Putamen (tissue), 1 donor: ENCODE measurements at regions not wholly inside any gene's neighbourhood (a gene's known extent, or its start where the extent isn't known, plus 50 kb on each side); places are given as distances from the start of the nearest gene placed in this dataset.
"Not testable (repeated sequence)": the region's sequence is repeated elsewhere in the genome, so short reads cannot be mapped to it uniquely, and the experiment has no call there.

Source experiments
- DNase-seq: peaks from one replicate; pipeline ENCODE4 v3.0.0-alpha.2; 2016; ENCODE audit warnings: low spot score

- no peak for DNase-seq
Observed at GRCh38 chr12:127459687-127460086, 807.3 kb upstream of the TMEM132C start.

- DNase-seq: no peak
Observed at GRCh38 chr12:127463237-127463636, 803.7 kb upstream of the TMEM132C start.

GRCh38 chr12:127469331-127469730 is 797.6 kb upstream of the TMEM132C start:
- DNase-seq: no peak

- no peak for DNase-seq
Observed at GRCh38 chr12:127473766-127474165, 793.2 kb upstream of the TMEM132C start.

GRCh38 chr12:127479256-127479655 is 787.7 kb upstream of the TMEM132C start:
- no peak for DNase-seq

- no peak for DNase-seq
Observed at GRCh38 chr12:127480775-127481314, 786.1 kb upstream of the TMEM132C start.

- no peak for DNase-seq
Observed at GRCh38 chr12:127482950-127483349, 784.0 kb upstream of the TMEM132C start.

GRCh38 chr12:127485528-127485927 is 781.4 kb upstream of the TMEM132C start:
- DNase-seq: no peak

- DNase-seq: no peak
Observed at GRCh38 chr12:127487031-127487430, 779.9 kb upstream of the TMEM132C start.

GRCh38 chr12:127489061-127489460 is 777.9 kb upstream of the TMEM132C start:
- DNase-seq: no peak

GRCh38 chr12:127494961-127495915 is 771.7 kb upstream of the TMEM132C start:
- DNase-seq: no peak

- DNase-seq: no peak
Observed at GRCh38 chr12:127496255-127496654, 770.7 kb upstream of the TMEM132C start.

- no peak for DNase-seq
Observed at GRCh38 chr12:127500512-127501035, 766.4 kb upstream of the TMEM132C start.

- DNase-seq: no peak
Observed at GRCh38 chr12:127501916-127502315, 765.1 kb upstream of the TMEM132C start.

- peak; percentile 34 for DNase-seq
Observed at GRCh38 chr12:127503246-127503645, 763.7 kb upstream of the TMEM132C start.

GRCh38 chr12:127503996-127504395 is 763.0 kb upstream of the TMEM132C start:
- not testable (repeated sequence) for DNase-seq

GRCh38 chr12:127504874-127505273 is 762.1 kb upstream of the TMEM132C start:
- no peak for DNase-seq

GRCh38 chr12:127507341-127507740 is 759.6 kb upstream of the TMEM132C start:
- no peak for DNase-seq

- DNase-seq: no peak
Observed at GRCh38 chr12:127509066-127509778, 757.7 kb upstream of the TMEM132C start.

- DNase-seq: no peak
Observed at GRCh38 chr12:127515941-127516340, 751.0 kb upstream of the TMEM132C start.

GRCh38 chr12:127516467-127516866 is 750.5 kb upstream of the TMEM132C start:
- DNase-seq: no peak

GRCh38 chr12:127519779-127520178 is 747.2 kb upstream of the TMEM132C start:
- no peak for DNase-seq

- DNase-seq: no peak
Observed at GRCh38 chr12:127526925-127527324, 740.0 kb upstream of the TMEM132C start.
